Stimulated activated CD4-positive, alpha-beta T cell treated with anti-CD3 and anti-CD28 coated beads, Interleukin-2, amount 100 ng/mL, for 24 hours (primary cell): ENCODE measurements at regions not wholly inside any gene's neighbourhood (a gene's known extent, or its start where the extent isn't known, plus 50 kb on each side); places are given as distances from the start of the nearest gene placed in this dataset.

Source experiments
- DNase-seq, 2 donors: peaks; one replicate each; pipeline ENCODE4 v3.0.0-alpha.2; 2020

GRCh38 chr11:92720385-92720784 lies 249.1 kb upstream of the MTNR1B start:
- no peak for DNase-seq

- DNase-seq, result no peak
These were observed 244.1 kb upstream of the MTNR1B start for GRCh38 chr11:92725352-92725751.

GRCh38 chr11:92727123-92727522 lies 242.3 kb upstream of the MTNR1B start:
- no peak for DNase-seq

- no peak for DNase-seq
These were observed 241.7 kb upstream of the MTNR1B start for GRCh38 chr11:92727769-92728168.

- DNase-seq, result no peak
These were observed 240.8 kb upstream of the MTNR1B start for GRCh38 chr11:92728628-92729027.

GRCh38 chr11:92735039-92735438 lies 234.4 kb upstream of the MTNR1B start:
- no peak for DNase-seq

GRCh38 chr11:92738276-92738675 lies 231.2 kb upstream of the MTNR1B start:
- DNase-seq, result no peak

GRCh38 chr11:92739041-92739440 lies 230.4 kb upstream of the MTNR1B start:
- DNase-seq, result no peak

GRCh38 chr11:92739491-92739890 lies 230.0 kb upstream of the MTNR1B start:
- no peak for DNase-seq

- DNase-seq, result no peak
These were observed 229.2 kb upstream of the MTNR1B start for GRCh38 chr11:92740276-92740675.

- no peak for DNase-seq
These were observed 224.4 kb upstream of the MTNR1B start for GRCh38 chr11:92744929-92745585.

GRCh38 chr11:92750794-92751193 lies 218.7 kb upstream of the MTNR1B start:
- no peak for DNase-seq

GRCh38 chr11:92751594-92751993 lies 217.9 kb upstream of the MTNR1B start:
- DNase-seq, result no peak

GRCh38 chr11:92752122-92752521 lies 217.3 kb upstream of the MTNR1B start:
- DNase-seq, result no peak

- no peak for DNase-seq
These were observed 216.3 kb upstream of the MTNR1B start for GRCh38 chr11:92753161-92753560.

- no peak for DNase-seq
These were observed 211.1 kb upstream of the MTNR1B start for GRCh38 chr11:92758241-92758780.

- DNase-seq, result no peak
These were observed 209.8 kb upstream of the MTNR1B start for GRCh38 chr11:92759571-92760214.

- DNase-seq, result no peak
These were observed 207.3 kb upstream of the MTNR1B start for GRCh38 chr11:92762121-92762540.

- no peak for DNase-seq
These were observed 206.1 kb upstream of the MTNR1B start for GRCh38 chr11:92763336-92763735.

GRCh38 chr11:92764128-92764527 lies 205.3 kb upstream of the MTNR1B start:
- no peak for DNase-seq

- no peak for DNase-seq
These were observed 204.2 kb upstream of the MTNR1B start for GRCh38 chr11:92765082-92765840.

- no peak for DNase-seq
These were observed 203.5 kb upstream of the MTNR1B start for GRCh38 chr11:92765965-92766371.

GRCh38 chr11:92766698-92767097 lies 202.8 kb upstream of the MTNR1B start:
- no peak for DNase-seq

- no peak for DNase-seq
These were observed 202.0 kb upstream of the MTNR1B start for GRCh38 chr11:92767416-92767815.
